Transverse colon (tissue), 4 donors: ENCODE measurements at regions not wholly inside any gene's neighbourhood (a gene's known extent, or its start where the extent isn't known, plus 50 kb on each side); places are given as distances from the start of the nearest gene placed in this dataset.

Experiments used
- DNase-seq: peaks from one replicate; pipeline ENCODE4 v3.0.0-alpha.2; 2019
- H3K27ac ChIP-seq, 4 donors: fragments of 200-600 bp; sonication (generic); 2 replicates each; pipeline ENCODE4 v1.5.1; 2016 to 2018; ENCODE audit warnings: inconsistent platforms in 4 of 4
- H3K27me3 ChIP-seq: fragments of 200-600 bp; sonication (generic); 2 replicates; pipeline ENCODE4 v1.5.1; 2017; ENCODE audit warnings: inconsistent platforms
- H3K36me3 ChIP-seq, 4 donors: fragments of 200-600 bp; sonication (generic); 2 replicates each; pipeline ENCODE4 v1.5.1; 2017 to 2019; ENCODE audit warnings: inconsistent platforms in 4 of 4
- H3K4me1 ChIP-seq, 4 donors: fragments of 200-600 bp; sonication (generic); 2 replicates each; pipeline ENCODE4 v1.5.1; 2017 to 2020; ENCODE audit warnings: inconsistent platforms in 4 of 4
- H3K4me3 ChIP-seq, 4 donors: fragments of 200-600 bp; sonication (generic); 1 replicate in 1 of 4; 2 replicates in 3 of 4; pipeline versions ENCODE4 v1.5.1 to v1.6.1; 2017 to 2019; ENCODE audit warnings: inconsistent platforms in 4 of 4
- H3K9me3 ChIP-seq, 2 donors: fragments of 200-600 bp; sonication (generic); 2 replicates each; pipeline ENCODE4 v1.5.1; 2017 to 2019; ENCODE audit warnings: inconsistent platforms in 2 of 2
- EP300 ChIP-seq: sonication (generic); formaldehyde crosslinking; IDR thresholded peaks from one replicate; pipeline ENCODE4 v1.6.1; 2017; ENCODE audit warnings: antibody characterized with exemption, low read depth
- POLR2A ChIP-seq: fragments of 450-650 bp; IDR thresholded peaks from one replicate; pipeline ENCODE4 v1.6.1; 2016; ENCODE audit warnings: antibody characterized with exemption, mild to moderate bottlenecking, moderate library complexity
- POLR2AphosphoS5 ChIP-seq, 3 donors: sonication (generic); formaldehyde crosslinking; IDR thresholded peaks; one replicate each; pipeline ENCODE4 v1.6.1; 2016; ENCODE audit warnings: antibody characterized with exemption in 3 of 3
- WGBS, 2 donors: methylation state at CpG; one replicate each; pipeline ENCODE4 v1.1.5; 2018; ENCODE audit warnings: low coverage in 1 of 2; 5-methylcytosine and 5-hydroxymethylcytosine counted together
- in situ Hi-C, 4 donors: fragments of 200-750 bp; cut with MboI; loops; one replicate each; pipeline versions ENCODE4 v1.15.0 to v1.15.1; 2017; ENCODE audit warnings: low sequenced_read_pairs in 3 of 4, low pct_ligation_motif_present in 1 of 4, low pct_unique_long_range_greater_than_20kb in 1 of 4
- intact Hi-C: fragments of 100-400 bp; cut with DNase I; formaldehyde crosslinking; loops from one replicate; pipeline ENCODE4 v1.15.1; 2023; ENCODE audit warnings: low total_unique reads
- TF ChIP-seq, protein P1 (sequence below), 5 experiments: fragments of 200-600 bp in 3 of 5; fragments of 450-650 bp in 2 of 5; sonication (generic) in 3 of 5; IDR thresholded peaks; 1 replicate in 2 of 5; 2 replicates in 3 of 5; pipeline ENCODE4 v1.5.1; 2016 to 2017; ENCODE audit warnings: antibody characterized with exemption in 5 of 5, inconsistent platforms in 3 of 5, mild to moderate bottlenecking in 2 of 5, moderate library complexity in 1 of 5

GRCh38 chr6:90669846-90670245 is 83.0 kb upstream of the MAP3K7 start:
- no peak overlapping the region for H3K4me3 ChIP-seq
- no peak overlapping the region for H3K27ac ChIP-seq
- no peak for DNase-seq
- intact Hi-C loops (no loop called here), in situ Hi-C loops (no loop called here)
- 53 to 80% methylated on average over 1 of the region's 1 CpG for WGBS, 2 donors
- no peaks in the 10 kb centered on the region for H3K9me3 ChIP-seq
- TF ChIP-seq, protein P1, sequence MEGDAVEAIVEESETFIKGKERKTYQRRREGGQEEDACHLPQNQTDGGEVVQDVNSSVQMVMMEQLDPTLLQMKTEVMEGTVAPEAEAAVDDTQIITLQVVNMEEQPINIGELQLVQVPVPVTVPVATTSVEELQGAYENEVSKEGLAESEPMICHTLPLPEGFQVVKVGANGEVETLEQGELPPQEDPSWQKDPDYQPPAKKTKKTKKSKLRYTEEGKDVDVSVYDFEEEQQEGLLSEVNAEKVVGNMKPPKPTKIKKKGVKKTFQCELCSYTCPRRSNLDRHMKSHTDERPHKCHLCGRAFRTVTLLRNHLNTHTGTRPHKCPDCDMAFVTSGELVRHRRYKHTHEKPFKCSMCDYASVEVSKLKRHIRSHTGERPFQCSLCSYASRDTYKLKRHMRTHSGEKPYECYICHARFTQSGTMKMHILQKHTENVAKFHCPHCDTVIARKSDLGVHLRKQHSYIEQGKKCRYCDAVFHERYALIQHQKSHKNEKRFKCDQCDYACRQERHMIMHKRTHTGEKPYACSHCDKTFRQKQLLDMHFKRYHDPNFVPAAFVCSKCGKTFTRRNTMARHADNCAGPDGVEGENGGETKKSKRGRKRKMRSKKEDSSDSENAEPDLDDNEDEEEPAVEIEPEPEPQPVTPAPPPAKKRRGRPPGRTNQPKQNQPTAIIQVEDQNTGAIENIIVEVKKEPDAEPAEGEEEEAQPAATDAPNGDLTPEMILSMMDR (IDR thresholded peaks at IDR 0.05), result no peak
- no peak for TF ChIP-seq POLR2A
- TF ChIP-seq EP300, result no peak
- no peak for TF ChIP-seq POLR2AphosphoS5 (IDR thresholded peaks at IDR 0.05)
- no peaks in the 10 kb centered on the region for H3K36me3 ChIP-seq
- H3K4me1 ChIP-seq, result no peaks in the 10 kb centered on the region
- no peaks in the 10 kb centered on the region for H3K27me3 ChIP-seq

- Histone ChIP-seq H3K27ac (no peak overlapping the region), H3K9me3 (no peaks in the 10 kb centered on the region), H3K4me3 (no peak overlapping the region), H3K4me1 (no peaks in the 10 kb centered on the region), H3K36me3 (no peaks in the 10 kb centered on the region), H3K27me3 (no peaks in the 10 kb centered on the region)
- intact Hi-C loops (no loop called here), in situ Hi-C loops (no loop called here)
- WGBS, 2 donors, result 39 to 63% methylated on average over 2 of the region's 2 CpGs
- no peak for DNase-seq
- TF ChIP-seq EP300 (no peak), POLR2A (no peak), POLR2AphosphoS5 (IDR thresholded peaks at IDR 0.05) (no peak)
- TF ChIP-seq, protein P1 (IDR thresholded peaks at IDR 0.05), result no peak
Measured at GRCh38 chr6:90669420-90669819, 82.5 kb upstream of the MAP3K7 start.

GRCh38 chr6:90668141-90668540 is 81.3 kb upstream of the MAP3K7 start:
- DNase-seq, result no peak
- no peaks in the 10 kb centered on the region for H3K36me3 ChIP-seq
- no peaks in the 10 kb centered on the region for H3K27me3 ChIP-seq
- H3K9me3 ChIP-seq, result no peaks in the 10 kb centered on the region
- intact Hi-C loops, result no loop called here
- TF ChIP-seq POLR2A (no peak), POLR2AphosphoS5 (IDR thresholded peaks at IDR 0.05) (no peak), EP300 (no peak)
- TF ChIP-seq, protein P1 (IDR thresholded peaks at IDR 0.05), result no peak
- H3K4me1 ChIP-seq, result no peaks in the 10 kb centered on the region
- in situ Hi-C loops, result no loop called here
- H3K4me3 ChIP-seq, result no peak overlapping the region
- H3K27ac ChIP-seq, result no peak overlapping the region

- Histone ChIP-seq H3K9me3 (no peaks in the 10 kb centered on the region), H3K4me3 (no peak overlapping the region), H3K4me1 (no peaks in the 10 kb centered on the region), H3K27me3 (no peaks in the 10 kb centered on the region), H3K36me3 (no peaks in the 10 kb centered on the region), H3K27ac (no peak overlapping the region)
- in situ Hi-C loops, result no loop called here
- intact Hi-C loops, result no loop called here
- WGBS, 2 donors, result 86 to 89% methylated on average over 2 to 3 of the region's 3 CpGs
- no peak for DNase-seq
- no peak for TF ChIP-seq EP300
- no peak for TF ChIP-seq POLR2AphosphoS5 (IDR thresholded peaks at IDR 0.05)
- no peak for TF ChIP-seq POLR2A
- TF ChIP-seq, protein P1 (IDR thresholded peaks at IDR 0.05), result no peak
Measured at GRCh38 chr6:90663873-90664272, 77.0 kb upstream of the MAP3K7 start.
